ENCODE measurements at regions not wholly inside any gene's neighbourhood (a gene's known extent, or its start where the extent isn't known, plus 50 kb on each side); places are given as distances from the start of the nearest gene placed in this dataset.

DNA sequence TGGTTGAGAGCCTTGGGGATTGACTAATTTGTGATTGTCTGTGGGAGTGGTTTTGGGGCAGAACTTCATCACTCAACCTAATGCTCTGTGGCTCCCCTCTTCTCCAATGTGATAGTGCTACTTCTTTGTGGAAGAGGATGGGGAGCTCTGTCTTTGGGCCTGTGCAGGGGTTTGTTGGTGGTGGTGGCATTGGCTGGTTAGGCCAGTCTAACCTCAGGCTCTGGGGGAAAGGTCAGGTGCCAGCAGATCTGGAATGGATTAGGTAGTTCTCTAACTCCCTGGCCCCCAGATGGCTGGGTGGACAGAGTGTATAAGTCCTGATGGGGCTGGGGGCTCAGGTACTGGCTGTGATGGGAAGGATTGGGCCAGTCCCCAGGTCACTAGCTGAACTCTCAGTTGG is 129.0 kb upstream of the CHD6 start:
- Mint-ChIP-seq H3K36me3 (ENCODE audit: insufficient read depth) (no peaks in the 10 kb centered on the region), H3K4me3 (ENCODE audit: low read depth) (no peak overlapping the region), H3K9me3 (ENCODE audit: low read depth) (peaks cover 14% of the 10 kb centered on the region), H3K27ac (no peak overlapping the region), H3K27me3 (peaks cover 16% of the 10 kb centered on the region), H3K4me1 (ENCODE audit: low read depth) (no peaks in the 10 kb centered on the region)
- no peak for TF ChIP-seq CTCF (IDR thresholded peaks at IDR 0.05; ENCODE audit: unreplicated experiment)
- no peak for DNase-seq (ENCODE audit: low spot score, unreplicated experiment)

GRCh38 chr20:41746635-41747034 is 128.5 kb upstream of the CHD6 start:
- Mint-ChIP-seq H3K27me3 (peaks cover 16% of the 10 kb centered on the region), H3K27ac (no peak overlapping the region), H3K9me3 (ENCODE audit: low read depth) (peaks cover 20% of the 10 kb centered on the region), H3K36me3 (ENCODE audit: insufficient read depth) (no peaks in the 10 kb centered on the region), H3K4me3 (ENCODE audit: low read depth) (no peak overlapping the region), H3K4me1 (ENCODE audit: low read depth) (no peaks in the 10 kb centered on the region)
- peak; percentile 21 for TF ChIP-seq CTCF (IDR thresholded peaks at IDR 0.05; ENCODE audit: unreplicated experiment)
- DNase-seq (ENCODE audit: low spot score, unreplicated experiment) = no peak

GRCh38 chr20:41738604-41739206 is 120.5 kb upstream of the CHD6 start:
- Mint-ChIP-seq H3K27ac (no peak overlapping the region), H3K4me3 (ENCODE audit: low read depth) (no peak overlapping the region), H3K27me3 (no peaks in the 10 kb centered on the region), H3K36me3 (ENCODE audit: insufficient read depth) (no peaks in the 10 kb centered on the region), H3K9me3 (ENCODE audit: low read depth) (peaks cover 14% of the 10 kb centered on the region), H3K4me1 (ENCODE audit: low read depth) (peaks cover 7% of the 10 kb centered on the region)
- TF ChIP-seq CTCF (IDR thresholded peaks at IDR 0.05; ENCODE audit: unreplicated experiment) = peak; percentile 97
- peak; percentile 52 for DNase-seq (ENCODE audit: low spot score, unreplicated experiment)

- Mint-ChIP-seq H3K4me3 (ENCODE audit: low read depth) (no peak overlapping the region), H3K4me1 (ENCODE audit: low read depth) (peaks cover 7% of the 10 kb centered on the region), H3K9me3 (ENCODE audit: low read depth) (no peaks in the 10 kb centered on the region), H3K27ac (no peak overlapping the region), H3K27me3 (no peaks in the 10 kb centered on the region), H3K36me3 (ENCODE audit: insufficient read depth) (no peaks in the 10 kb centered on the region)
- TF ChIP-seq CTCF (IDR thresholded peaks at IDR 0.05; ENCODE audit: unreplicated experiment) = no peak
- DNase-seq (ENCODE audit: low spot score, unreplicated experiment) = no peak
Observed at GRCh38 chr20:41735949-41736348, 117.8 kb upstream of the CHD6 start.

GRCh38 chr20:41734506-41734945 is 116.3 kb upstream of the CHD6 start:
- Mint-ChIP-seq H3K36me3 (ENCODE audit: insufficient read depth) (no peaks in the 10 kb centered on the region), H3K27ac (no peak overlapping the region), H3K4me1 (ENCODE audit: low read depth) (peaks cover 7% of the 10 kb centered on the region), H3K4me3 (ENCODE audit: low read depth) (no peak overlapping the region), H3K9me3 (ENCODE audit: low read depth) (no peaks in the 10 kb centered on the region), H3K27me3 (no peaks in the 10 kb centered on the region)
- TF ChIP-seq CTCF (IDR thresholded peaks at IDR 0.05; ENCODE audit: unreplicated experiment) = peak; percentile 81
- peak; percentile 38 for DNase-seq (ENCODE audit: low spot score, unreplicated experiment)

Data from progenitor cell of endocrine pancreas (in vitro differentiated cells).